Fibroblast of lung (primary cell): ENCODE measurements at regions not wholly inside any gene's neighbourhood (a gene's known extent, or its start where the extent isn't known, plus 50 kb on each side); places are given as distances from the start of the nearest gene placed in this dataset.

Experiments
- DNase-seq, 2 donors: peaks; one replicate each; pipeline versions ENCODE4 v3.0.0 to v3.0.0-alpha.2; 2010; ENCODE audit warnings: low read depth in 2 of 2
- H2AFZ ChIP-seq: 2 replicates; pipeline ENCODE4 v1.5.1; 2012; ENCODE audit warnings: low read length, control low read depth, inconsistent platforms
- H3K27ac ChIP-seq: 2 replicates; pipeline ENCODE4 v1.5.1; 2011; ENCODE audit warnings: low read length, control low read depth; ENCODE audit not compliant: insufficient read depth
- H3K27me3 ChIP-seq: 2 replicates; pipeline ENCODE4 v1.5.1; 2011; ENCODE audit warnings: mild to moderate bottlenecking, low read length; ENCODE audit not compliant: control insufficient read depth, insufficient read depth
- H3K36me3 ChIP-seq: 2 replicates; pipeline ENCODE4 v1.5.1; 2011; ENCODE audit warnings: low read length; ENCODE audit not compliant: control insufficient read depth, insufficient read depth
- H3K4me1 ChIP-seq: 2 replicates; pipeline ENCODE4 v1.5.1; 2011; ENCODE audit warnings: low read length; ENCODE audit not compliant: control insufficient read depth, insufficient read depth; ENCODE audit errors: extremely low read depth
- H3K4me2 ChIP-seq: 2 replicates; pipeline ENCODE4 v1.5.1; 2011; ENCODE audit warnings: low read length, control low read depth; ENCODE audit not compliant: insufficient read depth; ENCODE audit errors: extremely low read depth
- H3K4me3 ChIP-seq, 4 experiments: fragments of 200-600 bp in 1 of 4; sonication (generic) in 1 of 4; replicated peaks in 1 of 4; 2 replicates each; pipeline ENCODE4 v1.5.1; 2011 to 2016; ENCODE audit warnings: low read length in 4 of 4, low read depth in 3 of 4, mild to moderate bottlenecking in 3 of 4, control low read depth in 2 of 4, inconsistent platforms in 1 of 4, mixed read lengths in 1 of 4; ENCODE audit not compliant: insufficient read depth in 1 of 4; ENCODE audit errors: control extremely low read depth in 1 of 4
- H3K79me2 ChIP-seq: 2 replicates; pipeline ENCODE4 v1.5.1; 2012; ENCODE audit warnings: mild to moderate bottlenecking, low read length, inconsistent platforms; ENCODE audit not compliant: control insufficient read depth, insufficient read depth
- H3K9ac ChIP-seq: 2 replicates; pipeline ENCODE4 v1.5.1; 2011; ENCODE audit warnings: mild to moderate bottlenecking, low read length, control low read depth; ENCODE audit not compliant: insufficient read depth
- H3K9me3 ChIP-seq: 2 replicates; pipeline ENCODE4 v1.5.1; 2012; ENCODE audit warnings: low read depth, low read length; ENCODE audit not compliant: control insufficient read depth, insufficient read depth
- H4K20me1 ChIP-seq: 2 replicates; pipeline ENCODE4 v1.5.1; 2011; ENCODE audit warnings: low read length; ENCODE audit not compliant: control insufficient read depth, insufficient read depth; ENCODE audit errors: extremely low read depth
- EZH2 ChIP-seq: IDR thresholded peaks from 2 replicates; pipeline ENCODE4 v1.5.1; 2012; ENCODE audit warnings: low read length, control low read depth, mild to moderate bottlenecking; ENCODE audit errors: missing control alignments
- TF ChIP-seq, protein P1 (sequence below), 2 donors: IDR thresholded peaks in 1 of 2; conservative IDR thresholded peaks in 1 of 2; 1 replicate in 1 of 2; 2 replicates in 1 of 2; pipeline ENCODE4 v1.5.1; 2011 to 2012; ENCODE audit warnings: low read length in 2 of 2, control low read depth in 1 of 2, inconsistent platforms in 1 of 2, low read depth in 1 of 2, mild to moderate bottlenecking in 1 of 2

DNA sequence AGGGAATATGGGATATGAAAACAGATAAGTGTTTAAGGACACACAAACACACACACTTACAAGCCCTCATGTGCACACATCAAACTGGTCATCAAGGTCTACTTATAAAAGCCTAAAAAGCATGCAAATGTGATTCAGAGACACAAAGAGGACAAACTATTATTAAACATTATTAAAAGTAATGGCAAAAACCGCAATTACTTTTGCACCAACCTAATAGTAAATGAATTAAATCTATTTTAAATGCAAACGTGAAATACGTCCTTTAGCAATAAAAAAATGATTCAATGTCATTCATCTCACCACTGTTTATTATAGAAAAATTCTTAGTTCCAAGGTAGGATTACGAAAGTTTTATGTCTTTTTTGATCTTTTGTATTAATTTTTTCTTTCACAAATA is 91.1 kb upstream of the ARMCX2 start:
- no peak overlapping the region for H3K9ac ChIP-seq
- no peak overlapping the region for H2AFZ ChIP-seq
- H3K4me1 ChIP-seq: no peaks in the 10 kb centered on the region
- no peaks in the 10 kb centered on the region for H3K9me3 ChIP-seq
- no peaks in the 10 kb centered on the region for H3K36me3 ChIP-seq
- no peaks in the 10 kb centered on the region for H3K79me2 ChIP-seq
- no peak overlapping the region for H3K4me2 ChIP-seq
- no peaks in the 10 kb centered on the region for H3K27me3 ChIP-seq
- no peaks in the 10 kb centered on the region for H4K20me1 ChIP-seq
- TF ChIP-seq, protein P1, sequence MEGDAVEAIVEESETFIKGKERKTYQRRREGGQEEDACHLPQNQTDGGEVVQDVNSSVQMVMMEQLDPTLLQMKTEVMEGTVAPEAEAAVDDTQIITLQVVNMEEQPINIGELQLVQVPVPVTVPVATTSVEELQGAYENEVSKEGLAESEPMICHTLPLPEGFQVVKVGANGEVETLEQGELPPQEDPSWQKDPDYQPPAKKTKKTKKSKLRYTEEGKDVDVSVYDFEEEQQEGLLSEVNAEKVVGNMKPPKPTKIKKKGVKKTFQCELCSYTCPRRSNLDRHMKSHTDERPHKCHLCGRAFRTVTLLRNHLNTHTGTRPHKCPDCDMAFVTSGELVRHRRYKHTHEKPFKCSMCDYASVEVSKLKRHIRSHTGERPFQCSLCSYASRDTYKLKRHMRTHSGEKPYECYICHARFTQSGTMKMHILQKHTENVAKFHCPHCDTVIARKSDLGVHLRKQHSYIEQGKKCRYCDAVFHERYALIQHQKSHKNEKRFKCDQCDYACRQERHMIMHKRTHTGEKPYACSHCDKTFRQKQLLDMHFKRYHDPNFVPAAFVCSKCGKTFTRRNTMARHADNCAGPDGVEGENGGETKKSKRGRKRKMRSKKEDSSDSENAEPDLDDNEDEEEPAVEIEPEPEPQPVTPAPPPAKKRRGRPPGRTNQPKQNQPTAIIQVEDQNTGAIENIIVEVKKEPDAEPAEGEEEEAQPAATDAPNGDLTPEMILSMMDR (conservative IDR thresholded peaks at IDR 0.05 in 1 of 2, IDR thresholded peaks at IDR 0.05 in 1 of 2; ENCODE audit: low read depth in 1 of 2, low read length in 2 of 2): no peak
- no peak for TF ChIP-seq EZH2
- H3K27ac ChIP-seq: no peak overlapping the region
- DNase-seq: no peak
- H3K4me3 ChIP-seq: no peak overlapping the region

GRCh38 chrX:101749436-101749835 is 89.8 kb upstream of the ARMCX2 start:
- Histone ChIP-seq H3K36me3 (no peaks in the 10 kb centered on the region), H4K20me1 (no peaks in the 10 kb centered on the region), H3K9ac (no peak overlapping the region), H3K4me1 (no peaks in the 10 kb centered on the region), H2AFZ (no peak overlapping the region), H3K9me3 (no peaks in the 10 kb centered on the region), H3K4me2 (no peak overlapping the region), H3K27me3 (no peaks in the 10 kb centered on the region), H3K4me3 (no peak overlapping the region), H3K79me2 (no peaks in the 10 kb centered on the region), H3K27ac (no peak overlapping the region)
- peak in 1 of 2 donors; percentile 17 for DNase-seq
- no peak for TF ChIP-seq EZH2
- TF ChIP-seq, protein P1 (conservative IDR thresholded peaks at IDR 0.05 in 1 of 2, IDR thresholded peaks at IDR 0.05 in 1 of 2; ENCODE audit: low read depth in 1 of 2, low read length in 2 of 2): no peak

GRCh38 chrX:101745046-101745445 is 85.4 kb upstream of the ARMCX2 start:
- Histone ChIP-seq H3K9me3 (no peaks in the 10 kb centered on the region), H3K4me2 (no peak overlapping the region), H2AFZ (no peak overlapping the region), H3K36me3 (no peaks in the 10 kb centered on the region), H3K9ac (no peak overlapping the region), H3K27ac (no peak overlapping the region), H3K4me1 (no peaks in the 10 kb centered on the region), H3K79me2 (no peaks in the 10 kb centered on the region), H3K27me3 (no peaks in the 10 kb centered on the region), H4K20me1 (no peaks in the 10 kb centered on the region), H3K4me3 (no peak overlapping the region)
- no peak for DNase-seq
- TF ChIP-seq, protein P1 (conservative IDR thresholded peaks at IDR 0.05 in 1 of 2, IDR thresholded peaks at IDR 0.05 in 1 of 2; ENCODE audit: low read depth in 1 of 2, low read length in 2 of 2): no peak
- no peak for TF ChIP-seq EZH2
